Glomerular visceral epithelial cell (primary cell): ENCODE measurements at regions not wholly inside any gene's neighbourhood (a gene's known extent, or its start where the extent isn't known, plus 50 kb on each side); places are given as distances from the start of the nearest gene placed in this dataset.

ENCODE experiments used
- DNase-seq: peaks from one replicate; pipeline ENCODE4 v3.0.0-alpha.2; 2016; ENCODE audit errors: extremely low spot score

DNA sequence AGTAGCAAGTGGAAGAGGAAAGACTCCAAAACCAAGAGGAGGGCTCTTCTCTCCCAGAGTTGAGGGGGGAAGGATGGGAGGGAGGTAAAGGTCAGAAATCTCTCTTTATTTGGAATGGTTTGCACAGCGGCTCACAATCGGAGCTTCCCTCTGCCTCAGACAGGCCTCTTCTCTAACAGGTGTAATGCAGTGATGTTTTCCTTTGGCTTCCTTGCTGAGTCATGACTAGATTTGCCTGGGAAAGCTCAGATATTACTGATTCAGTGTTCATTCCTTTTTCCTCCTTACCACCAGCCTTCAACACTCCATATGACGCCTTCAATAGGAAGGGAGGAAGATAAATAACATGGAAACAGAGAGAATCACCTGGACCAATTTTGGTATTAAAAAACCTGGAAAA, 136.6 kb downstream of the RNF152 start:
- DNase-seq = no peak

DNA sequence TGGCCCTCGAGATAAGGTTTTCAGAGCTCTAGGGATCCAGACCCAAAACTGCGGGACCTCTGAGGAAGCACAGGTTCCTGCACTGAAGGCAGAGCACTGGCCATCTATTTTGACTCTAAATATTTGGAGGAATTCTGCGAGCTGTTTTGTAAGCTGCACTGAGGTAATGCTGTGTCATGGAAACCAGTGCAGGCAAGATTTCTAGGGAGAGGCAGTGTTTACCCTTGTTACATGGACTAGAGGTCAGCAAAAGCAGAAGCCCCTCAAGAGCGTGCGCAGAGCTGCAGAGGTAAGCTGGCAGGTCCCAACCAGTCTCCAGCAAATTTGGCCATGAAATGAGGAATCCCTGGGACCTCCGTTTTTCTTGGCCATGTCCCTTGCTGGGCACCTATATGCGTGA, 137.3 kb downstream of the RNF152 start:
- DNase-seq = no peak

DNA sequence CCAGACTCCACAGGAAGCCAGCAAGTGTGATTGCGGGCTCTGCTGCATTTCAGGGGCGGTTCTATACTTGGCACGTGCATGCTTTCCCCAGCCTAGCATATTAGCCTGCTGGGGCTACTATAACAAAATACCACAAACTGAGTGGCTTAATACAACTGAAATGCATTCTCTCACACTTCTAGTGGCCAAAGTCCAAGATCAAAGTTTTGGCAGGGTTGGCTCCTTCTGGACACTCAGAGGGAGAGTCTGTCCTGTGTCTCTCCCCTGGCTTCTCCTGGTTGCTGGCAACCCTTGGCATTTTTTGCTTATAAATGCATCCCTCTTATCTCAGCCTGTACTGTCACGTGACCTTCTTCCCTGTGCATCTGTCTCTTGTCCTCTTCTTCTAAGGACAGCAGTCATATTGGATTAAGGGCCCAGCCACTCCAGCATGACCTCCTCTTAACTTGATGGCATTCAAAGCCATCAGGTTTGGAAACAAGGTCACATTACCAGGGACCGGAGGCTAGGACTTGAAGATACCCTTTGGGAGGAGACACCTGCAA, 138.7 kb downstream of the RNF152 start:
- no peak for DNase-seq

DNA sequence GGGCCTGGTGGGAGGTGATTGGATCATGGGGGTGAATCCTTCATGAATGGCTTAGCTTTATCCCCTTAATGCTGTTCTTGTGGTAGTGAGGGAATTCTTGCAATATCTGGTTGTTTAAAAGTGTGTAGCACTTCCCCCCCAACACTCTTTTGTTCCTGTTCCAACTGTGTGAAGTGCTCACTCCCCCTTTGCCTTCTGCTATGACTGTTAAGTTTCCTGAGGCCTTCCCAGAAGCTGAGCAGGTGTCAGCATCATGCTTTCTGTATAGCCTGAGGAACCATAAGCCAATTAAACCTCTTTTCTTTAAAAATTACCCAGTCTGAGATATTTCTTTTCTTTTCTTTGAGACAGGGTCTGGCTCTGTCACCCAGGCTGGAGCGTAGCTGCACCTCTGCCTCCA, 139.4 kb downstream of the RNF152 start:
- no peak for DNase-seq

- DNase-seq = no peak
Observed at GRCh38 chr18:61752973-61753372, 139.8 kb downstream of the RNF152 start.

- DNase-seq = no peak
Observed at GRCh38 chr18:61750840-61751668, 141.8 kb downstream of the RNF152 start.

- DNase-seq = no peak
Observed at GRCh38 chr18:61749546-61749945, 143.3 kb downstream of the RNF152 start.

GRCh38 chr18:61749031-61749430, 143.8 kb downstream of the RNF152 start:
- no peak for DNase-seq

- no peak for DNase-seq
Observed at GRCh38 chr18:61748004-61748403, 144.8 kb downstream of the RNF152 start.

GRCh38 chr18:61743775-61744531, 148.9 kb downstream of the RNF152 start:
- DNase-seq = no peak

DNA sequence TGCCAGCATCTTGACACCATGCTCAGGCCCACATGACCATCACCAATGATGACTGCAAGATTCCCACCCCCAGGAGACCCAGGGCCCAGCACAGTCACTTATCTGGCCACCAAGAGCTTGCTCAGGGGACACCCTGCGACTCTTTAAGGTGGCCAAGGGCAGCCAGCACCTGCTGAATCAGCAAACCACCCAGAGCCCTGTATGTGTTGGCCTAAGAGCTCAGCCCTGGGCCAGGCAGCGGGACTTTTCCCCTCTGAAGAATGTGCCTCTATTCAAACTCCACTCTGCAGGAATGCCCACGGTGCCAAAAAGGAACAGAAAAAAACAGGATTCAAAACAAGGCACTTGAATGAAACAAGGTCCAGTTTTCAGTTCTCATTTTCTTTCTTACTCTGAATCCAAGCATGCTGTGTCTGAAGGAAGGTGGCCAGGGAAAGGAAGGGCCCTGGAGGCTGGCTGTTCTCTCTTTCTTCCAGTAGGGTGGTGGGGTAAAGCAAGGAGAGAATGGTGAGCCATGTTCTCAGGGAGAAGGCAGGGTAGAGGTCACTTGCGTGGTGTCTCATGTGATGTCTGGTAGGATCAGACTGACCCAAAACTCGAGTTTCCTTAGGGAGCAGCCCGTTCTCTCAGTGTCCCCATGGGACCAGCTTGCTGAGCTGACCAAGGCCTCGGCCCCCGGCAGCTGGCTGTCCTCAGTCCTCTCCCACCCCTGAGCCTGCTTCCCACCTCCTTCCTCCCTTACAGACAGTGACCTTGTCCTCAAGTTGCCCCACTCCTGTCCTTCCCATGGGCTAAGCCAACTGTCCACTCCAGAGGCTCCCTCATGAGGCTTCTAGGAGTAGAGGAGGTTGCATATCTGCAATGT, 150.0 kb downstream of the RNF152 start:
- DNase-seq = no peak

DNA sequence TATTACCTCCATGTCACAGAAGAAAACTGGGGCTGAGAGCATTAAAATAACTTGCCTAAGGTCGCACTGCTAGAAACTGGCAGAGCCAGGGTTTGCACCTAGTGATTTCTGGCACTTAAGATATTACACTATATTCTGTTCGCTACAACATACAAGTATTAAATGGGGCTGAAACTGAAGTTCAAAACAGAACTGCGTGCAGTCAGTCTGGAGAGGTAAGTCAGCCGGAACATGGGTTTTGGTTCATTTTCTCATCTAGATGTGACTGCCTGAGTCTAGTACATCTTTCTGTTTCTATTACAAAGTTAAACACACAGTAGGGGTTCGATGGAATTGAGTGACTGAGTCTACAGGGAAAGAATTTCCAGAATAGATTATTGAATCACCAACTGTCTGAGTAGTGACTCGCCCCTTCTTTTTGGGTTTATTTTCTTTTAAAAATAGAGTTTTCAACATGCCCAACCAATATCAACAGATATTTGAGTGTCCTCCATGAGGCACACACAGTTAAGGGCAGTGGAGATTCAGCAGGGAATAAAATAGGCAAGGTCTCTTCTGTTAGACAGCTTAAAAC, 150.8 kb downstream of the RNF152 start:
- no peak for DNase-seq

DNA sequence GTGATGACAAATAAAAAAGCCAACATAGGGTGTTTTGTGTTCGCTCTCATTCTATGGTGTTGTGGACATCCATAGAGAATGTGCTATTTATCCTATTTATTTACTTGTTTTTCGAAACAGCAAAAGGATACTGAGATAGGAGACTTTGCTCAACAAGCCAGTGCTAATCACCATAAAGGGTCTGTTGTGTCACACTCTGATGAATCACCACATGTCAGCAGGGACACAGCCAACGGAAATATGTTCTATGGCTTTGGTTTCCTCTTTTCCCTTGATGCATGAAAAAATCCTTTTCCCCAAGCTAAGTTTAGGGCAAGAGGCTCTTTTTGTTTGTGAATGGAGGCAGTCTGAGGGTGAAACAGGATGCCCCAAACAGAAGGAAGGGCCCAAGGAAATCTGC, 154.3 kb downstream of the RNF152 start:
- no peak for DNase-seq

GRCh38 chr18:61738042-61738441, 154.8 kb downstream of the RNF152 start:
- no peak for DNase-seq

- no peak for DNase-seq
Observed at GRCh38 chr18:61736133-61736532, 156.7 kb downstream of the RNF152 start.

DNA sequence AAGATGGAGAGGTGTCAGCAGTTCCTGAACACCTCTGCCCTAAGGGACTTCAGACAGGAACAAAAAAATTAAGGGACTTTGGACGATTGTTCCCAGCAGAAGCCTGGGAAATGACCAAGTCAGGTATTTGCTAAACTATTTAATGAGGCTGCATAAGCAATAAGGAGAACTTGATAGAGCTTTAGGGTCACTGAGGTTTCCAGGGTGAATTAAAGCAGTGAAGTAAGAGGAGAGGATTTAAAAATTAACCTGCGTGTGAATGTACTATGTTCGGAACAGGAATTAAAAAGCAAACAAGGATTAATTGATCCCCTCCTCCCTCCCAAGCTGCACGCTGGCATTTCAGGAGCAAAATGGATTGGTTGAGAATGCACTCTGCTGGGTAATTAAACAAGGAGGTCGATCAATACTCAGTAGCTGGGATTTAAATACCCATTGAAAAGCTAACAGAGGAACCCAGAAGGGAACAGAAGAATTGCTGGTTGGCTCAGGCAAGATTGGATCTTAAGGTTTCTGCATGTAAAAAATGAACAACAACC, 157.2 kb downstream of the RNF152 start:
- DNase-seq = no peak

DNA sequence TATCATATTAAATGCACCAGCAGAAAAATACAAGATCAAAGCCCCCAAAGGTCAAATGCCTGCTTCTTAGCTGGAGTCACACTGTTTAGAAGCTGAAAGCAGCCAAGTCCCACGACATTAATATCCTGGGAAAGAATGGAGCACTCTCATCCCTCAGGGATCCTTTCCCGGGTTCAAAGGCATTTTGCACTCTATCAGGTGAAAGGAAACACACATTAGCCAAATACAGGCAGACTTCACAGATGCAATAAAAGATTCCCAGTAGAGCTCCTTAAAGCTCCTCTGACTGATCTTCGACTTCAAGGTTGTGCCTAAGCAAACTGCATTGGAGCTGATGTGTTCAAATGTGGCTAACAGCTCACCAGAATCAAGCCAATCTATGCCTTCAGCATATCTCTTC, 158.4 kb downstream of the RNF152 start:
- no peak for DNase-seq

GRCh38 chr18:61732854-61733253, 160.0 kb downstream of the RNF152 start:
- DNase-seq = no peak

DNA sequence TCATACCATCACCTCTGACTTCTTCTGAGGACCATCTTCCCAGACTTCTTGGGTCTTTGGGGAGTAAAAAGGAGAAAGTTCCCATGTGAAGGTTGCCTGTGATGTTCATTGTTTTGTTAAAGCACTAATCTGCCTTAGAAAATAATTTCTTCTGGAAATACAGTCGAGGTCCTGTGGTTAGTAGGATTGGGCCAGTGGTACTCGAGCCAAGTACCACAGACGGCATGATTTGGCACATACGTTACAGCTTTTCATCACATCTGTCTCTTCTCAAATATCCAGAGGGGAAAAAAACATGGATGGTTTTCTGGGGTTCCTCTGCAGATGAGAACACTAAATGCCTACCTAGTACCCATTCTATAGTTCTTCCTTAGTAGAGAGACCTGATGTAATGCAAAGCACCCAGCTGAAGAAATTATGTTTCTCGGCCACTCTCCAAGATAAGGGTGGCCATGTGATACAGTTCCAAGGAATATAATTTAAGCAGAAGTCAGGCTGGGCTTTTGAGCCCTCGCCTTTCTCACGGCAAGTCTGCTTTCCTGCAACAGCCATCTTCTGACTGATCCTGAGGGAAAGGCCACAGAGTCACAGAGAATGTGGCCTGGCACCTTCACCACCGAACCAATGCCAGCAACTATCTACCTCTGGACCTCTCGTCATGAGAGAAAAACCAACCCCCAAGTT, 161.0 kb downstream of the RNF152 start:
- no peak for DNase-seq

GRCh38 chr18:61731178-61731577, 161.6 kb downstream of the RNF152 start:
- no peak for DNase-seq

DNA sequence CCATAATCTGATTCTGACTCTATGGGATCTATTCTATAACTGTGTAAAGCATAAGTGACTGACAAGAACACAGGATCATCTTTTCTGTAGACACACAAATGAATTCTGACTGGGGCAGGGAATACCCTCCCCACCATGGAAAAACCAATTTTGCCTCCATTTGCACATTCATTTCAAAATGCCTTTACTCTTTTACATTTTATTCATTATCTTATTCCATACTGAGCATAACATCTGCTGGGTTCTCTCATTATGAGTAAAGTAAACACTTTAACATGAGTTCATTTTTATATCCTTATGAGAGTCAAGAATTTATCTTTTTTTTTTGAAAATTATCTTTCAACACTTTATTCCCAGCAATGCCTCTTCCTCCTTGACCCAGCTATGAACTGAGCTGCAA, 163.5 kb downstream of the RNF152 start:
- DNase-seq = no peak
